Tibial nerve (tissue), 4 donors: ENCODE measurements at regions not wholly inside any gene's neighbourhood (a gene's known extent, or its start where the extent isn't known, plus 50 kb on each side); places are given as distances from the start of the nearest gene placed in this dataset.

ENCODE experiments used
- EP300 ChIP-seq, 2 donors: sonication (generic); formaldehyde crosslinking; IDR thresholded peaks; one replicate each; pipeline ENCODE4 v1.6.1; 2017; ENCODE audit warnings: antibody characterized with exemption in 2 of 2, mild to moderate bottlenecking in 1 of 2
- POLR2A ChIP-seq, 2 donors: fragments of 450-650 bp; IDR thresholded peaks; one replicate each; pipeline ENCODE4 v1.6.1; 2017; ENCODE audit warnings: antibody characterized with exemption in 2 of 2, mild to moderate bottlenecking in 2 of 2, moderate library complexity in 2 of 2
- TF ChIP-seq, protein P1 (sequence below), 5 experiments: fragments of 200-600 bp in 3 of 5; fragments of 450-650 bp in 2 of 5; sonication (generic) in 3 of 5; IDR thresholded peaks; one replicate each; pipeline ENCODE4 v1.5.1; 2016 to 2019; ENCODE audit warnings: antibody characterized with exemption in 5 of 5, mild to moderate bottlenecking in 3 of 5, moderate library complexity in 2 of 5

DNA sequence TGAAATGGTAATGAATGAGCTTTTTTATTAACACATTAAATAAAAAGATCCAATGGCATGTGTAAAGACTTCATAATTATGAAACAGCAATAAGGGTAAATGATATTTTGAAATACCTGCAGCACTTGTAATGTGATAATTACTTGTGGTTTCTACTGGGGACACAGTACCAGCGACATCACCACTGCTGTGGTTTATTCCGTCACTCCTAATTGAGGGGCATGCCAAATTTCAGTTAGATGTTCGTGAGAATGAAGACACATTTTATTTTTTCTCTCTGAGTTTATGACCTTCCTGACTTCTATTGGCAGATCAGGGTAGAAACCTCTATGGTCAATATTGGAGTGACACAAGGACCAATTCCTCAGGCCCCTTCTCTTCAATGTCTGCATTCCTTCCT is 131.9 kb upstream of the XYLT1 start:
- TF ChIP-seq, protein P1, sequence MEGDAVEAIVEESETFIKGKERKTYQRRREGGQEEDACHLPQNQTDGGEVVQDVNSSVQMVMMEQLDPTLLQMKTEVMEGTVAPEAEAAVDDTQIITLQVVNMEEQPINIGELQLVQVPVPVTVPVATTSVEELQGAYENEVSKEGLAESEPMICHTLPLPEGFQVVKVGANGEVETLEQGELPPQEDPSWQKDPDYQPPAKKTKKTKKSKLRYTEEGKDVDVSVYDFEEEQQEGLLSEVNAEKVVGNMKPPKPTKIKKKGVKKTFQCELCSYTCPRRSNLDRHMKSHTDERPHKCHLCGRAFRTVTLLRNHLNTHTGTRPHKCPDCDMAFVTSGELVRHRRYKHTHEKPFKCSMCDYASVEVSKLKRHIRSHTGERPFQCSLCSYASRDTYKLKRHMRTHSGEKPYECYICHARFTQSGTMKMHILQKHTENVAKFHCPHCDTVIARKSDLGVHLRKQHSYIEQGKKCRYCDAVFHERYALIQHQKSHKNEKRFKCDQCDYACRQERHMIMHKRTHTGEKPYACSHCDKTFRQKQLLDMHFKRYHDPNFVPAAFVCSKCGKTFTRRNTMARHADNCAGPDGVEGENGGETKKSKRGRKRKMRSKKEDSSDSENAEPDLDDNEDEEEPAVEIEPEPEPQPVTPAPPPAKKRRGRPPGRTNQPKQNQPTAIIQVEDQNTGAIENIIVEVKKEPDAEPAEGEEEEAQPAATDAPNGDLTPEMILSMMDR (IDR thresholded peaks at IDR 0.05) = no peak
- no peak for TF ChIP-seq EP300 (IDR thresholded peaks at IDR 0.05)
- no peak for TF ChIP-seq POLR2A (IDR thresholded peaks at IDR 0.05)
